ENCODE measurements at regions not wholly inside any gene's neighbourhood (a gene's known extent, or its start where the extent isn't known, plus 50 kb on each side); places are given as distances from the start of the nearest gene placed in this dataset.

- TF ChIP-seq CTCF (IDR thresholded peaks at IDR 0.05; ENCODE audit: low read length) (no peak), EZH2 (IDR thresholded peaks at IDR 0.05; ENCODE audit: borderline replicate concordance, low read length) (no peak)
These were observed 81.5 kb upstream of the FN1 start for GRCh38 chr2:215517391-215517790.
